Prostate gland (tissue), 2 donors: ENCODE measurements at regions not wholly inside any gene's neighbourhood (a gene's known extent, or its start where the extent isn't known, plus 50 kb on each side); places are given as distances from the start of the nearest gene placed in this dataset.

Experiments
- DNase-seq: peaks from one replicate; pipeline ENCODE4 v3.0.0-alpha.2; 2019; ENCODE audit warnings: low spot score
- H3K27ac ChIP-seq, 2 donors: fragments of 200-600 bp; sonication (generic); 2 replicates each; pipeline ENCODE4 v1.5.1; 2017 to 2019
- H3K27me3 ChIP-seq: fragments of 200-600 bp; sonication (generic); replicated peaks from 2 replicates; pipeline ENCODE4 v1.5.1; 2019; ENCODE audit not compliant: insufficient read depth
- H3K36me3 ChIP-seq, 2 donors: fragments of 200-600 bp; sonication (generic); 1 replicate in 1 of 2; 2 replicates in 1 of 2; pipeline versions ENCODE4 v1.5.1 to v1.8.1; 2017 to 2019
- H3K4me1 ChIP-seq: fragments of 200-600 bp; sonication (generic); replicated peaks from 2 replicates; pipeline ENCODE4 v1.5.1; 2019
- H3K4me3 ChIP-seq, 2 donors: fragments of 200-600 bp; sonication (generic); 2 replicates each; pipeline ENCODE4 v1.5.1; 2017 to 2019
- H3K9me3 ChIP-seq: fragments of 200-600 bp; sonication (generic); 2 replicates; pipeline ENCODE4 v1.5.1; 2017
- CTCF ChIP-seq, 4 experiments: fragments of 200-600 bp in 2 of 4; fragments of 450-650 bp in 2 of 4; sonication (generic) in 2 of 4; IDR thresholded peaks; 1 replicate in 3 of 4; 2 replicates in 1 of 4; pipeline ENCODE4 v1.5.1; 2016 to 2019; ENCODE audit warnings: antibody characterized with exemption in 4 of 4, mild to moderate bottlenecking in 2 of 4, moderate library complexity in 2 of 4
- POLR2A ChIP-seq: fragments of 450-650 bp; IDR thresholded peaks from one replicate; pipeline ENCODE4 v1.6.1; 2016; ENCODE audit warnings: antibody characterized with exemption, mild to moderate bottlenecking
- POLR2AphosphoS5 ChIP-seq: sonication (generic); formaldehyde crosslinking; IDR thresholded peaks from one replicate; pipeline ENCODE4 v1.6.1; 2017; ENCODE audit warnings: antibody characterized with exemption
- WGBS: methylation state at CpG from one replicate; pipeline ENCODE4 v1.1.5; 2018; 5-methylcytosine and 5-hydroxymethylcytosine counted together
- intact Hi-C: fragments of 100-400 bp; cut with DNase I; formaldehyde crosslinking; loops from one replicate; pipeline ENCODE4 v1.14.2; 2022

- DNase-seq: no peak
- TF ChIP-seq CTCF (IDR thresholded peaks at IDR 0.05): no peak
- TF ChIP-seq POLR2A: no peak
- TF ChIP-seq POLR2AphosphoS5: no peak
- H3K4me3 ChIP-seq: no peak overlapping the region
- 99% methylated on average over 4 of the region's 4 CpGs for WGBS
- H3K4me1 ChIP-seq: no peaks in the 10 kb centered on the region
- H3K36me3 ChIP-seq: no peaks in the 10 kb centered on the region
- intact Hi-C loops: no loop called here
- no peaks in the 10 kb centered on the region for H3K27me3 ChIP-seq
- no peak overlapping the region for H3K27ac ChIP-seq
- H3K9me3 ChIP-seq: no peaks in the 10 kb centered on the region
Measured at GRCh38 chr15:62790546-62790945, 252.0 kb upstream of the TPM1 start.

GRCh38 chr15:62791694-62792093 lies 250.9 kb upstream of the TPM1 start:
- 86% methylated on average over 5 of the region's 5 CpGs for WGBS
- H3K4me3 ChIP-seq: no peak overlapping the region
- DNase-seq: no peak
- H3K4me1 ChIP-seq: no peaks in the 10 kb centered on the region
- H3K27ac ChIP-seq: no peak overlapping the region
- TF ChIP-seq CTCF (IDR thresholded peaks at IDR 0.05) (no peak), POLR2A (no peak), POLR2AphosphoS5 (no peak)
- intact Hi-C loops: no loop called here
- H3K36me3 ChIP-seq: no peaks in the 10 kb centered on the region
- H3K27me3 ChIP-seq: no peaks in the 10 kb centered on the region
- H3K9me3 ChIP-seq: no peaks in the 10 kb centered on the region

- intact Hi-C loops: no loop called here
- H3K27ac ChIP-seq: no peak overlapping the region
- no peaks in the 10 kb centered on the region for H3K4me1 ChIP-seq
- no peak for TF ChIP-seq POLR2AphosphoS5
- TF ChIP-seq POLR2A: no peak
- TF ChIP-seq CTCF (IDR thresholded peaks at IDR 0.05): no peak
- no peaks in the 10 kb centered on the region for H3K27me3 ChIP-seq
- no peaks in the 10 kb centered on the region for H3K36me3 ChIP-seq
- no peak for DNase-seq
- no peak overlapping the region for H3K4me3 ChIP-seq
- WGBS: 51% methylated on average over 6 of the region's 6 CpGs
- no peaks in the 10 kb centered on the region for H3K9me3 ChIP-seq
Measured at GRCh38 chr15:62792986-62793751, 249.4 kb upstream of the TPM1 start.

DNA sequence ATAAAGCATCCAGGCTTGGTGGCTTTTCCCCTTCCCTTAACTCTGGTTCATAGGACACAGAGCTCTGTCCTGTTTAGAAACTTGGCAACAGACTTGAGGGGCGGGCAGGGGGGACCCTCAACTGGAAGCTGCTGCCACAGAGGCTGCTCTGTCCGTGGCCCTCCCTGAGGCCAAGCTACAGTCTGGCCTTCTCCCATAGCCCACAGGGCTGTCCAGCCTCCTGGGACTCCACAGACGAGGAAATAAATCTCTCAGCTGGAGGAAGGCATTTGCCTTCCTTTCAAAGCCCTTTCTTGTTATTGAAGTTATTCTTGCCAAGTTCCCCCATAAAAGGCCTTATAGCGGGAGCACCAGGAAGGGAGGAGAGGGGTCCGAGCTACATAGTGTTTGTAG lies 248.8 kb upstream of the TPM1 start:
- Histone ChIP-seq H3K27me3 (no peaks in the 10 kb centered on the region), H3K36me3 (no peaks in the 10 kb centered on the region), H3K4me3 (no peak overlapping the region), H3K27ac (no peak overlapping the region), H3K9me3 (no peaks in the 10 kb centered on the region), H3K4me1 (no peaks in the 10 kb centered on the region)
- no peak for DNase-seq
- TF ChIP-seq POLR2A (no peak), POLR2AphosphoS5 (no peak), CTCF (IDR thresholded peaks at IDR 0.05) (no peak)
- 37% methylated on average over 5 of the region's 5 CpGs for WGBS
- intact Hi-C loops: no loop called here

- intact Hi-C loops: no loop called here
- no peak for DNase-seq
- Histone ChIP-seq H3K4me1 (no peaks in the 10 kb centered on the region), H3K9me3 (no peaks in the 10 kb centered on the region), H3K27ac (no peak overlapping the region), H3K36me3 (no peaks in the 10 kb centered on the region), H3K27me3 (no peaks in the 10 kb centered on the region), H3K4me3 (no peak overlapping the region)
- 93% methylated on average over 13 of the region's 13 CpGs for WGBS
- no peak for TF ChIP-seq POLR2AphosphoS5
- no peak for TF ChIP-seq CTCF (IDR thresholded peaks at IDR 0.05)
- TF ChIP-seq POLR2A: no peak
Measured at GRCh38 chr15:62795171-62795570, 247.4 kb upstream of the TPM1 start.
